Neural cell (in vitro differentiated cells): ENCODE measurements at regions not wholly inside any gene's neighbourhood (a gene's known extent, or its start where the extent isn't known, plus 50 kb on each side); places are given as distances from the start of the nearest gene placed in this dataset.

Experiments
- H2AFZ ChIP-seq: fragments of 200-600, 300-800 bp; sonication (generic), shearing (Covaris generic); 2 replicates; pipeline ENCODE4 v1.6.0; 2014; ENCODE audit warnings: low read depth, mild to moderate bottlenecking, antibody characterized with exemption, low read length, moderate library complexity
- H3F3A ChIP-seq: fragments of 200-600 bp; shearing (Covaris generic); 2 replicates; pipeline ENCODE4 v1.6.1; 2016; ENCODE audit warnings: mild to moderate bottlenecking, moderate library complexity, mixed read lengths, antibody characterized with exemption, low read length; ENCODE audit not compliant: insufficient read depth, poor library complexity, severe bottlenecking
- H3K27ac ChIP-seq: fragments of 200-600, 300-800 bp; sonication (generic), shearing (Covaris generic); 2 replicates; pipeline ENCODE4 v1.5.1; 2014; ENCODE audit warnings: mild to moderate bottlenecking, low read length, moderate library complexity
- H3K27me3 ChIP-seq: fragments of 300-800, 200-600 bp; sonication (generic), shearing (Covaris generic); 2 replicates; pipeline ENCODE4 v1.6.0; 2014; ENCODE audit warnings: mild to moderate bottlenecking, low read depth, low read length, moderate library complexity; ENCODE audit not compliant: insufficient read depth
- H3K36me3 ChIP-seq: fragments of 300-800, 200-600 bp; sonication (generic), shearing (Covaris generic); 2 replicates; pipeline ENCODE4 v1.5.1; 2014; ENCODE audit warnings: mild to moderate bottlenecking, antibody characterized with exemption, low read length, moderate library complexity; ENCODE audit not compliant: insufficient read depth
- H3K4me2 ChIP-seq: fragments of 300-800, 200-600 bp; sonication (generic), shearing (Covaris generic); 2 replicates; pipeline ENCODE4 v1.6.0; 2014; ENCODE audit warnings: mild to moderate bottlenecking, low read length
- H3K4me3 ChIP-seq: fragments of 300-800, 200-600 bp; sonication (generic), shearing (Covaris generic); 2 replicates; pipeline ENCODE4 v1.5.1; 2014; ENCODE audit warnings: mild to moderate bottlenecking, low read length, moderate library complexity
- H3K79me2 ChIP-seq: fragments of 200-600 bp; shearing (Covaris generic); replicated peaks from 2 replicates; pipeline ENCODE4 v1.6.0; 2014; ENCODE audit warnings: mild to moderate bottlenecking, low read length, moderate library complexity; ENCODE audit not compliant: insufficient read depth
- H3K9ac ChIP-seq: fragments of 300-800, 200-600 bp; sonication (generic), shearing (Covaris generic); 2 replicates; pipeline ENCODE4 v1.6.1; 2016; ENCODE audit warnings: mild to moderate bottlenecking, low read length, mixed read lengths
- H3K9me2 ChIP-seq: fragments of 200-600 bp; shearing (Covaris generic); 2 replicates; pipeline ENCODE4 v1.6.1; 2016; ENCODE audit warnings: mild to moderate bottlenecking, low read length, mixed read lengths; ENCODE audit not compliant: insufficient read depth
- H3K9me3 ChIP-seq: fragments of 200-600, 300-800 bp; sonication (generic), shearing (Covaris generic); 2 replicates; pipeline ENCODE4 v1.6.1; 2016; ENCODE audit warnings: mild to moderate bottlenecking, mixed run types, low read length, moderate library complexity, mixed read lengths
- H4K20me1 ChIP-seq: fragments of 200-600 bp; shearing (Covaris generic); 2 replicates; pipeline ENCODE4 v1.6.1; 2016; ENCODE audit warnings: mild to moderate bottlenecking, mixed run types; ENCODE audit not compliant: insufficient read depth
- EP300 ChIP-seq: fragments of 450-650 bp; conservative IDR thresholded peaks from 2 replicates; pipeline ENCODE4 v1.6.1; 2014; ENCODE audit warnings: antibody characterized with exemption, mild to moderate bottlenecking, moderate library complexity; ENCODE audit not compliant: poor library complexity, severe bottlenecking
- EZH2 ChIP-seq: fragments of 200-600, 300-800 bp; shearing (Covaris generic), sonication (generic); IDR thresholded peaks from 2 replicates; pipeline ENCODE4 v1.6.1; 2014; ENCODE audit warnings: antibody characterized with exemption, low read length, borderline replicate concordance, mild to moderate bottlenecking; ENCODE audit not compliant: insufficient read depth, poor library complexity, severe bottlenecking
- MXI1 ChIP-seq: fragments of 450-650 bp; conservative IDR thresholded peaks from 2 replicates; pipeline ENCODE4 v1.6.1; 2014; ENCODE audit warnings: antibody characterized with exemption, mild to moderate bottlenecking; ENCODE audit not compliant: poor library complexity, severe bottlenecking
- POLR2AphosphoS5 ChIP-seq: IDR thresholded peaks from 2 replicates; pipeline ENCODE4 v1.6.1; 2012
- RAD21 ChIP-seq: fragments of 450-650 bp; conservative IDR thresholded peaks from 2 replicates; pipeline ENCODE4 v1.6.1; 2014; ENCODE audit warnings: antibody characterized with exemption, mild to moderate bottlenecking, moderate library complexity
- SMC3 ChIP-seq: fragments of 450-650 bp; conservative IDR thresholded peaks from 2 replicates; pipeline ENCODE4 v1.6.1; 2014; ENCODE audit warnings: antibody characterized with exemption, mild to moderate bottlenecking, moderate library complexity; ENCODE audit not compliant: poor library complexity
- TAF1 ChIP-seq: IDR thresholded peaks from 2 replicates; pipeline ENCODE4 v1.6.1; 2012; ENCODE audit warnings: low read depth
- TF ChIP-seq, protein P1 (sequence below): IDR thresholded peaks from 2 replicates; pipeline ENCODE4 v1.6.1; 2012; ENCODE audit warnings: borderline replicate concordance
- TF ChIP-seq, protein P2 (sequence below): fragments of 450-650 bp; IDR thresholded peaks from 2 replicates; pipeline ENCODE4 v1.5.1; 2014; ENCODE audit warnings: antibody characterized with exemption, mild to moderate bottlenecking, moderate library complexity; ENCODE audit not compliant: poor library complexity, severe bottlenecking

DNA sequence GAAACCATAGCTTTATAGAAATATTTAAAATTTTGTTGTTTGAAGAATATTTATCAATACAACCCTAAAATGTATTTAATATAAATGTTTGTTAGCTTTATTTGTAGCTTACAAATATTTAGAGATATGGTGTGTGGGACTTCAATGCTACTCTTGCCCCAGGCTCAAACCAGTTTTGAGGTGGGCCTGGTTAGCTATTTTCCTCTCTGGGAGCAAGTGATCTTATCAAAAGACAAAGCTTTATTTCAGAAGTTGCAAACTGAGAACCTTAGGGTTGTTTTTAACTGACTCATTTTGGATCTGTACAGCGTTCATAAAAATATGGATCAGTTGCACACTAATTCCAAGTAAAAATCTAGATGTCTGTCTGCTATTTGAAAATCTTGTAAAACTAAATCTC, 563.6 kb upstream of the CDH2 start:
- H3K4me3 ChIP-seq = no peak overlapping the region
- no peaks in the 10 kb centered on the region for H3F3A ChIP-seq
- no peaks in the 10 kb centered on the region for H3K9me3 ChIP-seq
- TF ChIP-seq EZH2 (no peak), MXI1 (no peak), TAF1 (no peak), SMC3 (no peak), POLR2AphosphoS5 (no peak), RAD21 (no peak)
- TF ChIP-seq, protein P1, sequence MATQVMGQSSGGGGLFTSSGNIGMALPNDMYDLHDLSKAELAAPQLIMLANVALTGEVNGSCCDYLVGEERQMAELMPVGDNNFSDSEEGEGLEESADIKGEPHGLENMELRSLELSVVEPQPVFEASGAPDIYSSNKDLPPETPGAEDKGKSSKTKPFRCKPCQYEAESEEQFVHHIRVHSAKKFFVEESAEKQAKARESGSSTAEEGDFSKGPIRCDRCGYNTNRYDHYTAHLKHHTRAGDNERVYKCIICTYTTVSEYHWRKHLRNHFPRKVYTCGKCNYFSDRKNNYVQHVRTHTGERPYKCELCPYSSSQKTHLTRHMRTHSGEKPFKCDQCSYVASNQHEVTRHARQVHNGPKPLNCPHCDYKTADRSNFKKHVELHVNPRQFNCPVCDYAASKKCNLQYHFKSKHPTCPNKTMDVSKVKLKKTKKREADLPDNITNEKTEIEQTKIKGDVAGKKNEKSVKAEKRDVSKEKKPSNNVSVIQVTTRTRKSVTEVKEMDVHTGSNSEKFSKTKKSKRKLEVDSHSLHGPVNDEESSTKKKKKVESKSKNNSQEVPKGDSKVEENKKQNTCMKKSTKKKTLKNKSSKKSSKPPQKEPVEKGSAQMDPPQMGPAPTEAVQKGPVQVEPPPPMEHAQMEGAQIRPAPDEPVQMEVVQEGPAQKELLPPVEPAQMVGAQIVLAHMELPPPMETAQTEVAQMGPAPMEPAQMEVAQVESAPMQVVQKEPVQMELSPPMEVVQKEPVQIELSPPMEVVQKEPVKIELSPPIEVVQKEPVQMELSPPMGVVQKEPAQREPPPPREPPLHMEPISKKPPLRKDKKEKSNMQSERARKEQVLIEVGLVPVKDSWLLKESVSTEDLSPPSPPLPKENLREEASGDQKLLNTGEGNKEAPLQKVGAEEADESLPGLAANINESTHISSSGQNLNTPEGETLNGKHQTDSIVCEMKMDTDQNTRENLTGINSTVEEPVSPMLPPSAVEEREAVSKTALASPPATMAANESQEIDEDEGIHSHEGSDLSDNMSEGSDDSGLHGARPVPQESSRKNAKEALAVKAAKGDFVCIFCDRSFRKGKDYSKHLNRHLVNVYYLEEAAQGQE = no peak
- H3K27ac ChIP-seq = no peak overlapping the region
- no peaks in the 10 kb centered on the region for H3K36me3 ChIP-seq
- H3K9ac ChIP-seq = no peak overlapping the region
- no peaks in the 10 kb centered on the region for H3K27me3 ChIP-seq
- no peaks in the 10 kb centered on the region for H3K79me2 ChIP-seq
- no peak overlapping the region for H3K4me2 ChIP-seq
- H2AFZ ChIP-seq = no peak overlapping the region
- no peaks in the 10 kb centered on the region for H3K9me2 ChIP-seq
- no peaks in the 10 kb centered on the region for H4K20me1 ChIP-seq

DNA sequence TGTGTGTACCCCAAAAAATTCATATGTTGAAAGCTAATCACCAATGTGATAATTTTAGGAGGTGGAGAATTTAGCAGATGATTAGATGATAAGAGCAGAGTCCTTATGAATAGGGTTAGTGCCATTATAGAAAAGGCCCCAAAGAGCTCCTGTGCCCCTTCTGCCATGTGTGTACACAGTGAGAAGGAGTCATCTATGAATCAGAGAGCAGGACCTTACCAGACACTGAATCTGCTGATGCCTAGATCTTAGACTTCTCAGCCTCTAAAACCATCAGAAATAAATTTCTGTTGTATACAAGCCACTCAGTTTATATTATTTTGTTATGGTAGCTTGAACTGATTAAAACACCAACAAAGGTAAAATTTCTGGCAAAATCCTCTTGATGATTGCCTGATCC, 560.0 kb upstream of the CDH2 start:
- no peaks in the 10 kb centered on the region for H3F3A ChIP-seq
- H3K9me2 ChIP-seq = no peaks in the 10 kb centered on the region
- no peak overlapping the region for H3K4me3 ChIP-seq
- H3K79me2 ChIP-seq = no peaks in the 10 kb centered on the region
- H3K36me3 ChIP-seq = no peaks in the 10 kb centered on the region
- H3K9me3 ChIP-seq = no peaks in the 10 kb centered on the region
- no peaks in the 10 kb centered on the region for H3K27me3 ChIP-seq
- H3K4me2 ChIP-seq = no peak overlapping the region
- no peaks in the 10 kb centered on the region for H4K20me1 ChIP-seq
- TF ChIP-seq, protein P2, sequence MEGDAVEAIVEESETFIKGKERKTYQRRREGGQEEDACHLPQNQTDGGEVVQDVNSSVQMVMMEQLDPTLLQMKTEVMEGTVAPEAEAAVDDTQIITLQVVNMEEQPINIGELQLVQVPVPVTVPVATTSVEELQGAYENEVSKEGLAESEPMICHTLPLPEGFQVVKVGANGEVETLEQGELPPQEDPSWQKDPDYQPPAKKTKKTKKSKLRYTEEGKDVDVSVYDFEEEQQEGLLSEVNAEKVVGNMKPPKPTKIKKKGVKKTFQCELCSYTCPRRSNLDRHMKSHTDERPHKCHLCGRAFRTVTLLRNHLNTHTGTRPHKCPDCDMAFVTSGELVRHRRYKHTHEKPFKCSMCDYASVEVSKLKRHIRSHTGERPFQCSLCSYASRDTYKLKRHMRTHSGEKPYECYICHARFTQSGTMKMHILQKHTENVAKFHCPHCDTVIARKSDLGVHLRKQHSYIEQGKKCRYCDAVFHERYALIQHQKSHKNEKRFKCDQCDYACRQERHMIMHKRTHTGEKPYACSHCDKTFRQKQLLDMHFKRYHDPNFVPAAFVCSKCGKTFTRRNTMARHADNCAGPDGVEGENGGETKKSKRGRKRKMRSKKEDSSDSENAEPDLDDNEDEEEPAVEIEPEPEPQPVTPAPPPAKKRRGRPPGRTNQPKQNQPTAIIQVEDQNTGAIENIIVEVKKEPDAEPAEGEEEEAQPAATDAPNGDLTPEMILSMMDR = no peak
- TF ChIP-seq EP300 = no peak
- no peak for TF ChIP-seq SMC3
- no peak for TF ChIP-seq TAF1
- no peak for TF ChIP-seq POLR2AphosphoS5
- no peak for TF ChIP-seq RAD21
- TF ChIP-seq, protein P1 = no peak
- TF ChIP-seq EZH2 = no peak
- no peak for TF ChIP-seq MXI1
- H3K27ac ChIP-seq = peak overlapping the region; percentile 38
- no peak overlapping the region for H3K9ac ChIP-seq
- H2AFZ ChIP-seq = no peak overlapping the region
